Prostate gland (tissue), 2 donors: ENCODE measurements at regions not wholly inside any gene's neighbourhood (a gene's known extent, or its start where the extent isn't known, plus 50 kb on each side); places are given as distances from the start of the nearest gene placed in this dataset.

Source experiments
- POLR2A ChIP-seq: fragments of 450-650 bp; IDR thresholded peaks from one replicate; pipeline ENCODE4 v1.6.1; 2016; ENCODE audit warnings: antibody characterized with exemption, mild to moderate bottlenecking
- TF ChIP-seq, protein P1 (sequence below), 4 experiments: fragments of 200-600 bp in 2 of 4; fragments of 450-650 bp in 2 of 4; sonication (generic) in 2 of 4; IDR thresholded peaks; 1 replicate in 3 of 4; 2 replicates in 1 of 4; pipeline ENCODE4 v1.5.1; 2016 to 2019; ENCODE audit warnings: antibody characterized with exemption in 4 of 4, mild to moderate bottlenecking in 2 of 4, moderate library complexity in 2 of 4

DNA sequence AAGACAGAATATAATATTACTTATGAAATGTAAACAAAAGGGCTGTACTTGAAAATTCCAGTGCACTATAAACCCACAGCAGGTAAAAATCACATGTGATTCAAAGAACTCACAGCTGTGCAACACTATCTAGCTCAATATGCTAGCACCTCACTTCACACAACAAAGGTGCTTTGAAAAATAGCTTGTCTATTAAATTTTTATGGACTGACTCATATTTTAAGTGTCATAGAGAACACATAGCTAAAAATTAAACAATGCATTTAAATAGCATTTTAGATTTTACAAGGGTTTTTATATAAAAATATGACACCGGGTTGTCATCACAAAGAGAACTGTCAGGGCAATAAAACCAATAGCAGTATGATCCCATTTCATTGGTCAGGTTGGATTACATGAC lies 1390.5 kb upstream of the TENM4 start:
- TF ChIP-seq, protein P1, sequence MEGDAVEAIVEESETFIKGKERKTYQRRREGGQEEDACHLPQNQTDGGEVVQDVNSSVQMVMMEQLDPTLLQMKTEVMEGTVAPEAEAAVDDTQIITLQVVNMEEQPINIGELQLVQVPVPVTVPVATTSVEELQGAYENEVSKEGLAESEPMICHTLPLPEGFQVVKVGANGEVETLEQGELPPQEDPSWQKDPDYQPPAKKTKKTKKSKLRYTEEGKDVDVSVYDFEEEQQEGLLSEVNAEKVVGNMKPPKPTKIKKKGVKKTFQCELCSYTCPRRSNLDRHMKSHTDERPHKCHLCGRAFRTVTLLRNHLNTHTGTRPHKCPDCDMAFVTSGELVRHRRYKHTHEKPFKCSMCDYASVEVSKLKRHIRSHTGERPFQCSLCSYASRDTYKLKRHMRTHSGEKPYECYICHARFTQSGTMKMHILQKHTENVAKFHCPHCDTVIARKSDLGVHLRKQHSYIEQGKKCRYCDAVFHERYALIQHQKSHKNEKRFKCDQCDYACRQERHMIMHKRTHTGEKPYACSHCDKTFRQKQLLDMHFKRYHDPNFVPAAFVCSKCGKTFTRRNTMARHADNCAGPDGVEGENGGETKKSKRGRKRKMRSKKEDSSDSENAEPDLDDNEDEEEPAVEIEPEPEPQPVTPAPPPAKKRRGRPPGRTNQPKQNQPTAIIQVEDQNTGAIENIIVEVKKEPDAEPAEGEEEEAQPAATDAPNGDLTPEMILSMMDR (IDR thresholded peaks at IDR 0.05), result no peak
- no peak for TF ChIP-seq POLR2A
